ENCODE measurements at regions not wholly inside any gene's neighbourhood (a gene's known extent, or its start where the extent isn't known, plus 50 kb on each side); places are given as distances from the start of the nearest gene placed in this dataset.

GRCh38 chr3:148331081-148331846, 366.4 kb upstream of the AGTR1 start:
- DNase-seq = no peak

GRCh38 chr3:148332509-148332908, 365.2 kb upstream of the AGTR1 start:
- DNase-seq = no peak

- DNase-seq = no peak
These were observed 364.6 kb upstream of the AGTR1 start for GRCh38 chr3:148333091-148333490.

GRCh38 chr3:148335612-148336011, 362.1 kb upstream of the AGTR1 start:
- DNase-seq = no peak

GRCh38 chr3:148343416-148343815, 354.3 kb upstream of the AGTR1 start:
- no peak for DNase-seq

GRCh38 chr3:148344521-148344920, 353.2 kb upstream of the AGTR1 start:
- DNase-seq = no peak

- no peak for DNase-seq
These were observed 337.7 kb upstream of the AGTR1 start for GRCh38 chr3:148360051-148360450.

- no peak for DNase-seq
These were observed 330.8 kb upstream of the AGTR1 start for GRCh38 chr3:148366743-148367410.

GRCh38 chr3:148367756-148368155, 329.9 kb upstream of the AGTR1 start:
- DNase-seq = no peak

GRCh38 chr3:148369381-148369780, 328.3 kb upstream of the AGTR1 start:
- no peak for DNase-seq

GRCh38 chr3:148372206-148372875, 325.4 kb upstream of the AGTR1 start:
- no peak for DNase-seq

GRCh38 chr3:148373961-148374360, 323.7 kb upstream of the AGTR1 start:
- no peak for DNase-seq

GRCh38 chr3:148379763-148380382, 317.8 kb upstream of the AGTR1 start:
- no peak for DNase-seq

- DNase-seq = no peak
These were observed 316.7 kb upstream of the AGTR1 start for GRCh38 chr3:148381051-148381450.

- DNase-seq = no peak
These were observed 307.8 kb upstream of the AGTR1 start for GRCh38 chr3:148389916-148390315.

GRCh38 chr3:148395821-148396220, 301.9 kb upstream of the AGTR1 start:
- no peak for DNase-seq

GRCh38 chr3:148400754-148401153, 296.9 kb upstream of the AGTR1 start:
- DNase-seq = no peak

GRCh38 chr3:148408667-148409066, 289.0 kb upstream of the AGTR1 start:
- DNase-seq = no peak

- DNase-seq = no peak
These were observed 277.5 kb upstream of the AGTR1 start for GRCh38 chr3:148420242-148420641.

GRCh38 chr3:148428862-148429605, 268.7 kb upstream of the AGTR1 start:
- no peak for DNase-seq

GRCh38 chr3:148433665-148434064, 264.0 kb upstream of the AGTR1 start:
- no peak for DNase-seq

- DNase-seq = no peak
These were observed 262.2 kb upstream of the AGTR1 start for GRCh38 chr3:148435534-148435933.
